Mucosa of gallbladder (tissue), 1 donor: ENCODE measurements at regions not wholly inside any gene's neighbourhood (a gene's known extent, or its start where the extent isn't known, plus 50 kb on each side); places are given as distances from the start of the nearest gene placed in this dataset.
A peak's percentile ranks its signal among the peaks of the same experiment; 100 is the strongest.

ENCODE experiments used
- DNase-seq: peaks from one replicate; pipeline ENCODE4 v3.0.0-alpha.2; 2020; ENCODE audit warnings: low spot score
- donor health status: DM: no; HTN: no; CAD: no.

DNA sequence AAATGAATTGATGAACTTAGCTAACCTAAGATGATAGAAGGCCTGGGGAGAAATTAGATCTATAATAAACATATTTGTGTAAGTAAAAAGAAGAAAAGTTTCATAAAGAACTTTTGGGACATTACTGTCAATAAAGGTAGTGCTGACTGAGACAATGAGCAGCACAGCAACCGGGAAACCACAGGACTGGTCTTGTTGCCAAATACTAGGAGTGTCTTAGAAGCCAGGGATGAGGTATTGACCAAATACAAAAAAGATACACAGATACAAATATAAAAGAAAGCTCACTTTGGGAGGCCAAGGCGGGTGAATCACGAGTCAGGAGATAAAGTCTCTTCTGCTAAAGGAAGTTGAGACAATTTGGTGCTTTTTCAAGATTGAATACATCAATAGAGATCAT is 362.4 kb upstream of the ZNF385D start:
- no peak for DNase-seq

DNA sequence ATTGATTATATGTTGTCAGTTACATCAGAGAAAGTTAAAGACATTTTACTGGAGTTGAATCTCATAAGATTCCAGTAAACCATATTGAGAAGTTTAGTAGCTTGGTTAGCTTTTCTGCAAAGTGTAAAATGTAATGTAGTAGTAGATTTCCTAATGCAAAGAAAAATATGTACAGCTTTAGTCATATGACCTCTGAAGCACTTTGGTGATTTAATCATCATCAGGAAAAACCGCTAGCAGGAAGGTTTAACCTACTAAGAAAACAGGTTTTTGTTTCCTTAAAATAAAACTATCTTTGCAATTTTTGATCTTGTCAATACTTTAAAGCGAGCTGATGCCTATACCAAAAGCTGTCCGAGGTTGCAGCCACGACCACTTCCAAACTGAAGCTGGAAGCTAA is 364.6 kb upstream of the ZNF385D start:
- no peak for DNase-seq

DNA sequence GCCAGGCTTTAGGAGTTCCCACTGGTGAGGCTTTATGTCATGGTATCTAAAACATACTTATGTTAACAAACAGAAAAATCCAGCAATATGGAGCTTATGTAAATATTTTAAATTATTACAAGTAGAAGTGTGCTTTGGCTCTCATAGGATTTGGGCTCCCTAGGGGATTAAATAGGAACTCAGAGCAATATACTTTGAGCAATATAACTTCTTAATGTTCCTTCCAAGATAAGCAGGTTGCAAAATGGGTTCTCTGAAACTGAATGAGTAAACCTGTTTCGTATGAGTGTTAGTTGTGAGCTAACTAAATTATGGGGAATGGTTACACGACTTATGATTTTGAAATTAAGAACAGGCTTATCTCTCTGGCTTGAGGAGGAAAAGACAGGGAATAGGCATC is 366.1 kb upstream of the ZNF385D start:
- DNase-seq, result no peak

DNA sequence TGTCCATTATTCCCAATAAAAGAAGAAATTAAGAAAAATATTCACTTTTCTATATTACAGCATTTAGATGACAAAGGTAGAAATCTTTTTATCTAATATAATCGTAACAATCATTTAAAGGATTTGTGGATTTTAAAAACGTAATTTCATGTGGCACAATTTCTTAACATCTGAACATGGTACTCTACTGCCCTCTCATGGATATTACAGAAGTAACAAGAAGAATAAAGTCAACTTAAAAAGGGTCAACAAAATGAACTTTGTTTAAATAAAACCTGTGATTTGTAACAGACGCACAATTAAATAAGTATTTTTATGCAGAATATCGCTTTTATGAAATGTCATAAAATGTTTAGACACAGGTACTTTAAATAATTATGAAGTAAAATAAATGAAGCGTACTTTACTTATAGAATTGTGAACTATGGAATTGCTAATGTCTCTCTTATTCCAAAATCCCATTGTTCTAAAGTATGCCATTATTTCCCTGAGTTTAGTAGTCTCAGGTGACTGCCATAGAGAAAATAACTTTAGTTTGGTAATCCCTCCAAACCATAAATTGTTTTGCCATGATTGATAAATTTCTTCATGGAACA is 366.8 kb upstream of the ZNF385D start:
- no peak for DNase-seq

DNA sequence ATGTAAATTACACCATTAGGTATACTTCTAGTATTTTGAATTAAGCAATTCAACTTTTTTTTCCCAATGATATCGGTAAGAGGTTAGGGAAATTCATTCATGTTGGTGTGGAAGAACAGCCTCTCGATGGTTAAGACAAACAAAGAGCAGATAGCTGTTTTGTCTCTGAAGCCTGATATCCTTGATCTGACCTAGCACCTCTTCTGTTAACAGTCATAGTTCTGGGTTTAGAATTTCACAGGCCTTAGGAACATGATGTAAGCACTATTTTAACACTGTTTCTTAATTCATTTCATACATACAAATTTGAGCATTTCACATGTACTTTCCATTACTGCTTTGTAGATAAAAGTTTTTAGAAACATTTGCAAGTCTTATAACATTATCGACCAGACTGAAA is 367.5 kb upstream of the ZNF385D start:
- DNase-seq, result no peak

DNA sequence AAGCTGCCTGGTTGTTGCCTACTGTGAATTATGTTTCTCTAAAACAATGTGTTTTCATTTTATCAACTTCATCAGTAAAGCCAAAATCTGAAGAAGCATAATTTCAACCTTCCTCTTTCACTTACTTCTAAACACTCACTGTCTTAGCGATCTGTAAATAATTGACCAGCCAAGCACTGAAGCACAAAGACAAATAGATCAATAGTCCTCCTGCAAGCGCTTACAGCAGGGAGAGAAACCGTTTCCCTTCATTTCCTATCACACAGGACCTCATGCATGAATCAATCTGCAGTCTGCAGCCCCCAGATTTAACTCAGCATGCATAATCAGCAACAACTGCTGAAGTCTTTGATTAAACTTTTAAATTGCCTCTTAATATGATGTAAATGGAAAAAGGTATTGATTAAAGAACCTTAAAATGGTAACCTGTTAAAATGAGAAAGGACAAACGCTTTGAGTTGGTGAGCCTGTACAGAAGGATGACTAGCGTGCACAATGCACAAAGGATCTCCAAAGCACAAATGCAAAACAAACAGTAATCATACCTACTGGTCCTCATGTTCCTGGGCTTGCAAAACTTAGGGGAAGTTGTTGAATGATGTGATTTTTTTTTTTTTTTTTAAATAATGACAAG is 370.2 kb upstream of the ZNF385D start:
- peak; percentile 14 for DNase-seq

DNA sequence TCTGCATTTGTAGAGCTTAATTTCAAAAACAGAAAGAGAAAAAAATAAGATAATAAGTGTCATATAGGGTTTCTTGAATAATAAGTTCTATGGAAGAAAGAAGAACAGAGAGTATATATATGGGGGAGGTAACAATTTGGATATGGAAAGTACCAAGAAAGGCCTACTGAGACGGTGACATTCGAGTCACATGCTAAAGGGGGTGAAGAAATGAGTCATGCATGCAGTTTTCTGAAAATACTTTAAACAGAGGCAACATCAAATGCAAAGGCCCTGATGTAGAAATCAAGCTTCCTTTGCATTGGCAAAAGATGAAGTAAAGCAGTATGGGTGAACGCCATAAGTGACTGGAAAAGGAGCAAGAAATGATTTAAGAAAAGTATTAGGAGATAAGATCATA is 371.6 kb upstream of the ZNF385D start:
- DNase-seq, result no peak

DNA sequence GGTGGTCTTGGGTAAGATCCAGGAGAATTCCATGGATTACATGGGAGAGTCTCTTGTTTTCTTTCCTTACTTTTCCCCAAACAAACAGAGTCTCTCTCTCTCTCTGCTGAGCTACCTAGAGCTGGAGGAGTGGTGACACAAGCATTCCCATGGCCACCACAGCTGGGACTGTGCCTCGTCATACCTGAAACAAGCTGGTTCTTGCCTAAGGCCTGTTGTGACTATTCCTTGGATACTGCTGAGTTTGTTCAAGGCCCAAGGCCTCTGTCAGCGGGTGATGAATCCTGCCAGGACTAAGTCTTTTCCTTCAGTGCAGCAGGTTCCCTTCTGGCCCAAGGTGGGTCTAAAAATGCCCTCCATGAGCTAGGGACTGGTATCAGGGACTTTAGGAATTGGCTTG is 378.1 kb upstream of the ZNF385D start:
- no peak for DNase-seq

GRCh38 chr3:22141769-22142168 is 390.8 kb upstream of the ZNF385D start:
- DNase-seq, result no peak

GRCh38 chr3:22147161-22147560 is 396.2 kb upstream of the ZNF385D start:
- DNase-seq, result no peak

DNA sequence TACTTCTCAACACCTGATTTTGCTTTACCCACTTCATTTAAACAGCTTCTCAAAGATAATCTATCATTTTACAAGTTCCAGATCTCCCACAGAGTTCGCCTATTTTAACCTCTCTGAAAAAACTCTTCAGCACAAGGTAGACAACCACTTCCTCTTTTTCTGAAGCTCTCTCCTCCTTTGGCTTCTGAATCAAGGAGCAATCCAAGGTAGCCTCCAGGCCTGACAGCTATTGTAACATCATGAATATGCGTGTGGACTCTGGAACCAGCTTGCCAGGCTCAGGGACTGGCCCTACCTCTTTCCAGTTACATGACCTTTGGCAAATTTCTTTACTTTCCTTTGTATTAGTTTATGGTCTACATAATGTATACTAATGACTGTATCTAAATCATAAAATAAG is 405.9 kb upstream of the ZNF385D start:
- no peak for DNase-seq

- no peak for DNase-seq
Observed at GRCh38 chr3:22157848-22158247, 406.8 kb upstream of the ZNF385D start.

- DNase-seq, result no peak
Observed at GRCh38 chr3:22159004-22159695, 408.1 kb upstream of the ZNF385D start.

GRCh38 chr3:22161315-22161714 is 410.3 kb upstream of the ZNF385D start:
- no peak for DNase-seq

DNA sequence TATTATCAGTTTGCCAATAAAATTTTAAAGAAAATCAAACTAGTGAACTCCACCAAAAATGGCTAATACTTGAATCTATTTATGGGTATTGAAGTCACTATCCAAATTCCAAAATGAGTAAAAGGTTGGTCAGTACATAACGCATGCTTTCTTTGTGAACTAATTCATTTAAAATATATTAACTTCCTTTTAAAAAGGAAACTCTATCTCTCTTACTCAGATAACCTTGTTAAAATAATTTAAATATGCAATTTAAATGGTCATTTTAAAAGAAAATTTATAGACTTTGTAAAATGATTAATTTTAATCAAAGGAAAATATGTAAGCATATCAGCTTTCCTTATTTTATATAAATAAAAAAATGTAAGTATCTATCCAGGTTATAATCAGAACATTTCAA is 419.4 kb upstream of the ZNF385D start:
- no peak for DNase-seq

- no peak for DNase-seq
Observed at GRCh38 chr3:22172964-22173363, 422.0 kb upstream of the ZNF385D start.

DNA sequence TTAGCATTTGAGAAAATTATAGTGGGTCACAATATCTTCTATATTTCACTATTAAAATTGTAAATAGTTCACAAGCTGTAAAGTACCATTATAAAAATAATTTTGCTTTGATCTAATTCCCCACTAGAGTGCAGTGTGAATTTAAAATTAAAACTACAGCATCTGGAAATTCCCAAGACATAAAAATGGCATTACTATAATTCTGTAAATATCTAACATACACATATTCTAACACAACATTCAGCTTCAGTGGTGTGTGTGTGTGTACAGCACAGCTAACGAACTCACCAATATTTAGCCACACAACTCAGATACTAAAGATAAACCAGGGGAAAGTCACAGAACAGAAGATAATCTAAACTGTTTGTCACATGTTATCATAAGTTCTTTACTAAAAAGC is 424.9 kb upstream of the ZNF385D start:
- DNase-seq, result no peak

- no peak for DNase-seq
Observed at GRCh38 chr3:22176911-22177310, 425.9 kb upstream of the ZNF385D start.

DNA sequence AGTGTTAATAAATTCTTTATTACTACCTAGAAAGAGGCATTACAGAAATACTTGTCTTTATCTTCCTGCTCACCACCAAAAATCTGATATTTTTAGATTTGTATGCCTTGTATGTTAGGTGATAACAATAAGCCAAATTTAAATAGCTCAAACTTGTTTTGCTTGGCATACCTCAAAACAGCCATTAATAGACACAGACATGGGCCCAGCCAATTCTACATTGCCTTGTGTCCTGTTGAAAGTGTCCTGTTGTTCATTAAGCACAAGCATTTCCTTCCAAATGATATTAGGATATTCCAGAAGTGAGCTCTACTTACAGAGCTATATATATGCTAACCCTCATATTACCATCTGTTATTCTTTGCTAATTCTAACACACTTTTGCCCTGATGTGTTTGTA is 438.6 kb upstream of the ZNF385D start:
- DNase-seq, result no peak

DNA sequence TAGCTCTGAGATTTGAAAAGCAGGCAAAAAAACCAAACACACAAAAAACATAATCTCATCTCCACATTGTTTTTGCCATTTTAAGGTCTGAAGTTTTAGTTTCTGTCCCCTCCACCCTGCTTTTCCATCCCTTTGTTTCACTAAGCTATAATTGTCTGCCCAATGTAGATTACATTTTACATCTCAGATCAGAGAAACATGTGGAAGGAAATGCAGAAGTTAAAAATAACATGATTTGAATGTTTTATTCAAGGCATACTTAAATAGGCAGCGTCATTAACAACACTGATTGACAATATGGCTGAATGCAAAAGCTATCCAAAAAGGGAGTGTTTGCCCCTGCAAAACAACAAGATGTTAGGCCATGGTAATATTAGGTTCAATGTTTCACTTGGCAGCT is 448.1 kb upstream of the ZNF385D start:
- no peak for DNase-seq

DNA sequence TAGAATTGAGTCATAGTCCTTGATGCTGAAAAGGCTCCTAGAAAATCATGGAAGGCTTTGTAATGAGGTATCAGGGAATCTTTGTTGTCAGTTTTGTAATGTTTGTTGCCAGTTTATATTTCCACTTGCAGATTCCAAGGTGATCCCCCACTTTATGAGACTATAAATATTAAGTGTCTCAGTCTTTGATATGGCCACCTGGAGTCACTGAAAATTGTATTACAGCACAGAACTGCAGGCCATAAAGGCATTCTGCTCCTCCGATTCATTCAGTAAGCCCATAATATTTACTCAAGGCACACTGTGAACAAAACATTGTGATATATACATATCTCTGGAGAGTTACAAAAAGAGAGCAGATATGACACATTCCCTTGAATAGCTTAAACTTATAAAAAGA is 457.8 kb upstream of the ZNF385D start:
- no peak for DNase-seq

DNA sequence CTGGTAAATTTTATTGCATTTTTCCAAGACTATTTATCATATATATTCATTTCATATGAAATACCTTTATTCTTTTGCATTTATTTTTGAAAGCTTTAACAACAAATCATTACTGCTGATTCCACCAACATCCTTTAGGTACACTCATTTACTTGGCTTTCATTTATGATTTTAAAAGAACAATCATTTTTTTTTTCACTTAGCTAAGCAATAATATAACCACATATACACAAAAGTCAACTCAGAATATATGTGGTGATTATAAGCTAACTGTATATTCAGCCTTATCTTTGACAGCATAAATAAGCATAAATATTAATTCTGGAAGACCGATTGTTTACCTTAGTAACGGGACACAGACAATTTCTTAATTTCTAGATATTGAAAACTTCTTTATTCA is 458.6 kb upstream of the ZNF385D start:
- no peak for DNase-seq

DNA sequence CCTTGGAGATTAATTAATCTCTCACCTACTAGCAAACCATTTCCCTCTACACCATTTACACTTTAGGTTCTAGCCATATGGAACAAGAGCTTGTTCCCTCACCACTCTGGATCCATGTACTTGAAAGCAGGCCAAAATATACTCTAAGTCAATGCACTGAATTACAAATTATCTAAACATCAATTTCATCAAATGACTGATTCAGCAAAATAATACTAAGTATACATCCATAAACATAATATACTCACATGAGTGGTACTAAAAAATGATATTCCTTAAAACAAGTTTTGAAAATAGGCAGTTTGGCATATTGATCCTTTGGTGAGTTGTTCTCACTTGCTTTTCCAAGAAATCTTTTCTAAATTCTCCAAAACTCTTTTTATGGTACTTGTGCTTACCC is 459.7 kb upstream of the ZNF385D start:
- no peak for DNase-seq

GRCh38 chr3:22216601-22217000 is 465.6 kb upstream of the ZNF385D start:
- no peak for DNase-seq
